GOT3 (cell line): ENCODE measurements at regions not wholly inside any gene's neighbourhood (a gene's known extent, or its start where the extent isn't known, plus 50 kb on each side); places are given as distances from the start of the nearest gene placed in this dataset.
"Not testable (repeated sequence)": the region's sequence is repeated elsewhere in the genome, so short reads cannot be mapped to it uniquely, and the experiment has no call there.

Experiments
- DNase-seq: peaks from one replicate; lab custom pipeline; 2025; ENCODE audit warnings: mixed read lengths; lab: John Stamatoyannopoulos, UW

DNA sequence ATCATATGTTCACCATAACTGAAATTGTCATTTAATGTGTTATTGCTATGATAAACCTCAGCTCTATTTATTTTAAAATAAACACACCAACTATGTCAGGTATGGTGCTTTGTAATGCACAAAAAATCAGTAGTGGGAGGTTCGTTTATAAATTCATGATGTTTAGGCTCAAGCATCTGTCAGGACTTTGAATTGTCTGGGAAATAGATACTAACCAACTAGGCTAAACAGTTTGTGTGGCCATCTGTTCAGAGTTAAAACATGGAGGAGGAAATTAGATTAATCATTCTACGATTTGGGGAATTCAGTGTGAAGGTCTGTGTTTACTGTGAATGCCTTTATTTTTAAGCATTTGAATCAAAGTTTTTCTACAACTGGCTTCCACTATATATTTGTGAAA lies 212.6 kb upstream of the FZD8 start:
- DNase-seq: no peak

DNA sequence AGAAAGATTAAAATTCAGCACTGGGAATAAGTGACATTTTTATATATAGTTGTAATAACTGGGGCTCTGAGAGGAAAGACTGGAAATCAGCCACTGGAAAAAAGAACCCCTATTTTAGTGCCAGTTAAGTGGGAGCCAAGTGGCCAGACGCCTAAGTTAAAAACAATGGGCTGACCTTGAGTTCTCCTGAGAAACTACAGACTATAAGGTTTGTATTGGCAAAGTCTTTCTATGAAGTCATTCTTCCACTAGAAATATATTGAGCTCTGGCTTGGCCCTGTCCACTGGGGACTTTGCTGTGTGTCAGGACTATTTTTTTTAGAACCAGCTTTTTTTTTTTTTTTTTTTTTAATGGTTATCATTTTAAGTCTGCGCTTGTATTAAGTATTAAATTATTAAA lies 210.6 kb upstream of the FZD8 start:
- no peak for DNase-seq

DNA sequence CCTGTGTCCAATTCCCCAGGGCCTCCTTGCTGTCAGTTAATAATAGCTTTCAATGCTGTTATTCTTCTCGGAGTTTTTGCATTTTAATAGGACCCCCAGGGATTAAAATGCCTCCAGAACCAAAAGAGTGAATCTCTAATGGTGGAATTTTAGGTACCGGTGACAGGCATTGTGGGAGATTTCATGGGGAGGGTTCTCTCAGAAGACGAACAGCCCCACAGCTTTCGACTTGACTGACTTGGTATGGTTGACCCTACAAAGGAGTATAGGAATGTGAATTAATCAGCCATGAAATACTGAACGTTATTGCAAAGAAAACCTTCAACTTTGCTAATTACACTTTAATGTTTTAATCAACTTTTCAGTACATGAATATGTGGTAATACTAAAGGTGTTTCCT lies 206.3 kb upstream of the FZD8 start:
- no peak for DNase-seq

DNA sequence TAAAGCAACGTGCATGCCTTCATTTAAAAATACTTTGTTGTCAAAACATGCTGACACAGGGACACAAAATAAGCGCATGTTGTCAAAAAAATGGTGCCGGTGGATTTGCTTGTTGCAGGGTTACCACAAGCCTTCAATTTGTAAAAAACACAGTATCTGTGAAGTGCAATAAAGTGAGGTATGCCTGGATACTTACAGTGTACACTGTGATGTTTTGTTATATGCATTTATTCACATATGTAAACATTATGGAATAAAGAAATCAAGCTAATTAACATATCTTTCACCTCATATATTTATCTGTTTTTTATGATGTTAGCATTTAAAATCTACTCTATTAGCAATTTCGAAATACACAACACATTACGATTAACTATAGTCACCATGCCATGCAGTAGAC lies 202.6 kb upstream of the FZD8 start:
- no peak for DNase-seq

DNA sequence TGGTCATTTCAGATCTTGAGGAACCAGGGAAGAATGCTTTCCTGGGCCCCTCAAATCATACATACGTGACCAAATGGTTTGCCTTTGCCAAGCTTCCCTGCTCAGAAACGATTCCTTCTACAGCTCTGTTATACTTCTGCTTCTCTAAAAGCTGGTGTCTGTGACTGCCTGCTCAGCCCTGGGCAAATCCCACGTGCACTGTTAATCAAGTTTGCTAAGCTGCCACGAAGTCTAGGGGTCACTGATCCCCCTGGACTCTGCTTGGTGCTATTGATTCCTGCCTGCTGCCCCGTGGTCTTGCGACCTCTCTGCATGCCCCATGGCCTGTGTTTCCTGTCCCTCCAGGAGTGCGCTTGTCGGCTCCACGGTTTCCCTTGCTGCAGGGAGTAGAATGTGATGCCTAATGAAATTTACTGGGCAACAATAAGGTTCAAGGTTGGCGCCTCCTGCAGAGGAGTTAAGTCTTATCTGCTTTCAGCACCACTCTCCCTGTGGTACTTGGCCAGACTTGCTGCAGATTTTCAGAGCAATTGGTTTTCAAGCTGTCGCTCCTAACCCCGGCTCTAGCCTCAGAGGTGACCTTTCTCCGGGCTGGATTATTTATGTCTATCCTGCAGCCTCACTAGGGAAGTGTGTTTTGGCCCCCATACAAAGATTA lies 201.6 kb upstream of the FZD8 start:
- DNase-seq: no peak

DNA sequence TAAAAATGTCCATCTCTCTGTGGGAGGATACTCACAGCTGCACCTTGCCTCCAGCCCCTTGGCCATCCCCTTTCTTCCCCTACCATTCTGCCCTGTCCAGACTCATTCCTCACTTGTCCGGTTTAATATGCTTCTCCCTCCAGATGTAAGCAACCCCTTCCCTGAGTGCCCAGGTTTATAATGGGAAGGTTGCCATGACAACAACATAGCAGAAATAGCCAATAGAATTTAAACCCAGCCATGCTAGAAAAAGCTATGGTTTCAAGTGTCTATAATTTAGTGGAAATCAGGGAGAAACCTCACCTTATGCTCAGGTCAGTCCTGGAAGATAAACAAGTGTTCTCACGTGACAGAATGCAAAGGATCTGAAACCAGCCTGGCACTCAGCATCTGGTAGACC lies 196.0 kb upstream of the FZD8 start:
- no peak for DNase-seq

DNA sequence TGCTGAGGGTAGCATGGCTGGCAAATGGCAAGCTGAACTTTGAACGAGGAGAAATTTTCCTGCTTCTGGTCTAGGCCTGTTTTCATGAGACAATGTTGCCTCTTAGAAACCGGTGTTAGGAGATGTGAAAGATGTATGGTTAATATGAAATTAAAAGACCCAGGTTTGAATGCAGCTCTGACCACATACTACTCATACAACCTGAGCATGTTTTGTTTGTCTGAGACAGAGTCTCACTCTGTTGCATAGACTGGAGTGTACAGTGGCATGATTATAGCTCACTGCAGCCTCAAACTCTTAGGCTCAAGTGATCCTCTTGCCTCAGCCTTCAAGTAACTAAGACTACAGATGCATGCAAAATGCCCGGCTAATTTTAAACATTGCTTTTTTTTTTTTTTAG lies 193.4 kb upstream of the FZD8 start:
- DNase-seq: no peak

DNA sequence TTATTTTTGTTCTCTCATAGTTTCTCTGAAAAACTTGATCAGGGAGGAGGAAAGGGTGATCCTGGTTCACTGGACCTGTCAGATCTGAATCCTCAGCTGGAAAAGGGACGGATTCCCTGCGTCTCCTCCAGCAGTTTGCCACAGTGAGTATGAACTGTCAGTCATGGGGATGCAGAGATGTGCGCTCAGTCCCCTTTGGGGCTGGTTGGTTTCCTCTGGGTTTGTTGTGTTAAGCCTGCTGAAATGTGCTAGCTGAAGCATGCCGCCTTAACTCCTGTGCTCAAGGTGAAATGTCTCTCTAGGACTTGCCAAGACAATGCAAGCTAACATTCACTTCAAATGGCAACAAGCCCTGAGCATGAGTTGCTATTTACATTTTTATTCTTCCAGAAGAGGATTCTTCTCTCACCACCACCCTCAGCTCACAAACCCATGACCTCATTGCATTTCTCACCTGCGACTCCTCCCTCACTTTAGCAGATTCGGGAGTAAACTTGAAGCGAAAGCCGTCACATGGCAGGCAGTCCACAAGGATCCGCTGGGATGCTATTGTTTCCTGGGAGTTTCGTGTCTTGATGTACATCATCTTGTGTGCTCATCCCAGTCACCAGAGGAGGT lies 192.9 kb upstream of the FZD8 start:
- no peak for DNase-seq

DNA sequence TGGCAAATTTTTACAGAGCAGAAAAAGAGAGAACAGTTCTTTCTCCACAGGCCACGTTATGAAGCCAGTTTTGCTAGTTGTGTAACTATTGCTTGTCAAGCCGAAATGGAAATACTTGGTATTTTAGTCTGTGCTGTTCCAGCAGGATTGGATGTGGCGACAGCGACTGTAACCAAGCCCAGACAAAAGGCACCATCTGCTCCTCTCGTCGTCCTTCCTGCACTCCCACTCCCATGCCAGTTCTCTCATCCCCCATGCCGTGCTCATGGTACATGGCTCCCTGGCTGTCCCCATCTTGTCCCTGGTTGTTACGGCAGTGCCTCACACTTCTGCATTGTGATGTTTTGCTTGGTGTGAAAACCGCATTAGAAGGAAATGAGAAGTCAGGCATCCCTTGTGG lies 185.7 kb upstream of the FZD8 start:
- DNase-seq: no peak

DNA sequence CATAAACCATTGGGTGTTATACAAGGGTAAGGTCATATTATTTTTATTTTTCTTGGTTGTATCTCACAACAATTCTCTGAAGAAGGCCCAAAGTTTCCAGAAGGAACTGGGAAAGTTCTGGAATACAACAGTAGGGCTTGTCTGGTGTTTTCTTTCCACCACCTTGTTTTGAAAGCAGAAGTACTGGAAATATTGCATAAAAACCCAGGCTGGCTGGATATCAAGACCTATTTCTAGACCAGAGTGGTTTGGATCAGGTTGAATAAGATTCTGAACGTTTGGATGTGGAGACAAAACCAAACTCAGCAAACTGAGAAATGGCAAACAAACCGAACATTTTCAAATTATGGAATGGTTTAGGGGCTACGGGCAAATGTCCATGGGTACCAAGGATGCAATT lies 182.6 kb upstream of the FZD8 start:
- no peak for DNase-seq

DNA sequence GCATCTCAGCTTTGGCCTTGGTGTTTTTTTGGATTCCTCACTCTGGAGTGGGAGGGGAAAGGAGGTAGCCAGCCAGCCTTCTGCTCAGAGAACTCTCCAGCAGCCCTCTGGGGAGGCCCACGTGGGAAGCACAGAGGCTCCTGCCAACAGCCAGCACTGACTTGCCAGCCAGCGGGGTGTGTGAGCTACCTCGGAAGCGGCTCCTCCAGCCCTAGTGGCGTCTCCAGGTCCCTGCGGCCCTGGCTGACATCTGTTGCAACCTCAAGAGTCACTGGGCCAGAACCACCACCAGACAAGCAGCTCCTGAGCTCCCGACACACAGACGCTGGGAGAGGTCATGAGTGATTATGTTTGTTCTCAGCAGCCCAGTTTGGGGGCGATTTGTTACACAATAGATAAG lies 180.2 kb upstream of the FZD8 start:
- peak; percentile 25 for DNase-seq

DNA sequence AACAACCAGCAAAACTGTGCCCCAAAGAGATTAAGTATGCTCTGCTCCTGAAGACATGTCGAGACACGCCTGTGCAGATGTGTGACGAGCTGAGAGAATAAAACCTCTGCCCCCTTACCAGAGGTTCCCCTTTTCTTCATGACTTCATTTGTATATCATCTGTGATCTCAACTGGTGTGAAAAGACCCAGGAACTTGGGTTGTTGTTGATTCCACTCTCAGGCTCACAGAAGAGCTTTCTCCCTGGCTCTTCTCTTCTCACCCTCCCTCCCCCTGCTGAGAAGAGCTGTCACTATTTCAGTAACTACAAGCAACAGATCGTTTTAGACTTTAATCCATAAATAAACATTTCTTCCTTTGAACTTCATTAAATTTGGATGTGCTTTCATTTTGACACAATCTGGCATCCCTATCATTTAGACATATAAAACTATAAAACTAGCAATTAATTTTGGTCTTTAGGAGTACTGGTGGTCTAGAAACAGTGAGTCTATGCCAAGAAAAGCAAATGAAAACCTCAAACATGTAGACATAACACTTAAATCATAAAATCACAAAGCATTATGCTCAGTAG lies 179.3 kb upstream of the FZD8 start:
- no peak for DNase-seq

DNA sequence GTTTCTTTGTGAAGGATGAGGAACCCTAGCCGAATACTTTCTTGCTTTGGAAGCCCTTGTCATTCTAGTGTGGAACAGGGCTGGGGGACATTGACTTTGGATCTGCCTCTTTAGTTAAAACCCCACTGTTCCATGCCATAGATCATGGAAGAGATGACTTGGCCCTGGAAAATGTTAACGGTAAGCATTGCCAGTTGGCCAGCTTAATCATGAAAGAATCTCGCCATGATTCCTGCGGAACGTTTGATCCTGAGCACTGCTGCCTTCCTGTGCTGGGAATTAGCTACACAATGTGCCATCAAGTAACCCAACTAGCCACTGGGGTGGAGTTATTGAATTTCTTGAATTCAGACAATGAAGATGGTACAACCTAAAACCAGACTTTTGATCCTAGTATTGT lies 177.6 kb upstream of the FZD8 start:
- no peak for DNase-seq

DNA sequence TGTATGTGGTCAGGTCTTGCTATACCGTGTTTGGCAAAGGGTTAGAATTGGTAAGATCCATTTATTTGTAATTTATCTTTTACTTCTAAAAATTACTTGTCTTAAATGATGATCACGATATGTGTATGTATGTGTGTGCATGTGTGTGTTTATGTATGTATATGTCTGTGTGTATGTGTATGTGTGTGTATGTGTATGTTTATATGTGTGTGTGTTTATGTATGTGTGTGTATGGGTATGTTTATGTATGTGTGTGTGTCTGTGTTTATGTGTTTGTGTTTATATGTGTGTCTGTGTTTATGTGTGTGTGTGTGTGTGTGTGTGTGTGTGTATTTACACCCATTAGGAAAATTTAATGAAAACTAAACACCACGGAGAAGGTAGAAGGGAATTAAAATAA lies 176.9 kb upstream of the FZD8 start:
- no peak for DNase-seq

DNA sequence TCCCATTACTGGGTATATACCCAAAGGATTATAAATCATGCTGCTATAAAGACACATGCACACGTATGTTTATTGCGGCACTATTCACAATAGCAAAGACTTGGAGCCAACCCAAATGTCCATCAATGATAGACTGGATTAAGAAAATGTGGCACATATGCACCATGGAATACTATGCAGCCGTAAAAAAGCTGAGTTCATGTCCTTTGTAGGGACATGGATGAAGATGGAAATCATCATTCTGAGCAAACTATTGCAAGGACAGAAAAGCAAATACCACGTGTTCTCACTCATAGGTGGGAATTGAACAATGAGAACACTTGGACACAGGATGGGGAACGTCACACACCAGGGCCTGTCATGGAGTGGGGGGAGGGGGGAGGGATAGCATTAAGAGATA lies 175.0 kb upstream of the FZD8 start:
- not testable (repeated sequence) for DNase-seq

DNA sequence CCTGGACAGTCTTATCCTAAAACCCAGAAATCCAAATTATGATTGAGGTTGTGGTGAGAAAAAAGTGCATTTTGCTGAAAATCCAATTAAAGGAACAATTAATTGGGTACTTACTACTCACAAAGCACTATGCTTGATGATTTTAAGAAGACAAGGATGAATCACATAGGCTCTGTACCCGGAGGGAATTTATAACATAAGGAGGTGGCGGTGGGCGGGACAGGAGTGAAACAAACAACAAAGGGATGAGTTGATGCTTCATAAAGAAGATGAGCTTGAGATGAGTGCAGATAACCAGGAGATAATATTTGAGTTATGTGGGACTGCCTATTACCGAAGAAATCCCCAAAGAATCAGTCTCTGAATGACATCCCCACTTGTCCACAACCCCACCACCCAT lies 171.1 kb upstream of the FZD8 start:
- no peak for DNase-seq

DNA sequence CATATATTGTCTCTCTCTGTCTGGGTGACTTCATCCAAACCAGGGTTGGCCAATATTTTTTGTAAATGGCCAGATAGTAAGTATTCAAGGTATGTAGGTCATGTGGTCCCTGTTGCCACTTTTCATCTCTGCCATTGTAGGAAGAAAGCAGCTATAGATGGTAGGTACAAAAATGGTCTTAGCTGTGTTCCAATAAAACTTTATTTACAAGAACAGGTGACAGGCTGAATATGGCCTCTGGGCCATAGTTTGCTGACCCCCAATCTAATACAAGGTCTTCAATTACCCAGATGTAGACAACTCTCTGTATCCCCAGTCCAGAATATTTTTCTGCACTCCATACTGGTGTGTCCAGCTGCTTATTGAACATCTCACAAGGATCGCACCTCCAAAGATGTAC lies 166.2 kb upstream of the FZD8 start:
- no peak for DNase-seq

DNA sequence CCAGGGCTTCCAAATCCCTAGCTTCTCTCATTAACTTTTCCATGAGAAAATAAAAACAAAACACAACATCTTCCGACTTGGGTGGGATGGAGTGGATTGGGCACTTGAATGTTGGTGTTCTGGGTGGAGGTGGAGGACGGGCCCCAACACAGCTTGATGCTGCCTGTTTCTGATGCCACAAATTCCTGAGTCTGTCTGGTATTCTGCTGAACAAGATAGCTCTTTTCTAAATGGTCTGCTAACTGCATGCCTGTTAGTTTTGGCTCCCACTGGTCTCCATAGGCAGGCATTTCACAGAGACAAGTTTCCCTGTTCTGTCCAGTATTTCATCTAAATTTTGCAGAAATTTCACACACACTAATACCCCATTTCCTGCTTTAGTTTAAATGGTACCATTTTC lies 160.9 kb upstream of the FZD8 start:
- no peak for DNase-seq

DNA sequence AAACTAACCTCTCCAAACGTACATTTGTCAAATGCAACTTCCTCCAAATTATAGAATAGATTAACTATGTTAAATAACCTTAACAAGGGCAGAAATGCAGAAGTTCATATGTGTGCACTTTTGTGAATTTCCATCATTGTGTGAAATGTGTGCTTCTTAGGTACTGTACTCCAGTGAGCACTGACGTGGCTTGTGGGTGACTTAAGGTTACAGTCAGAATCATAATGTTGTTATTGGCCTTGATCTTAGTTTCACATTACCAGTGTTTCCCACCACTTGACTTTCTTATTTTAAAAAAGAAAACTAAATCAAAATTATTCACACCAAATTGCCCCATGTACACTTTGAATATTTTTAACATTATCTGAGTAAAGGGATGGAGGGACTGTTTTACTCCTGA lies 155.1 kb upstream of the FZD8 start:
- DNase-seq: no peak

DNA sequence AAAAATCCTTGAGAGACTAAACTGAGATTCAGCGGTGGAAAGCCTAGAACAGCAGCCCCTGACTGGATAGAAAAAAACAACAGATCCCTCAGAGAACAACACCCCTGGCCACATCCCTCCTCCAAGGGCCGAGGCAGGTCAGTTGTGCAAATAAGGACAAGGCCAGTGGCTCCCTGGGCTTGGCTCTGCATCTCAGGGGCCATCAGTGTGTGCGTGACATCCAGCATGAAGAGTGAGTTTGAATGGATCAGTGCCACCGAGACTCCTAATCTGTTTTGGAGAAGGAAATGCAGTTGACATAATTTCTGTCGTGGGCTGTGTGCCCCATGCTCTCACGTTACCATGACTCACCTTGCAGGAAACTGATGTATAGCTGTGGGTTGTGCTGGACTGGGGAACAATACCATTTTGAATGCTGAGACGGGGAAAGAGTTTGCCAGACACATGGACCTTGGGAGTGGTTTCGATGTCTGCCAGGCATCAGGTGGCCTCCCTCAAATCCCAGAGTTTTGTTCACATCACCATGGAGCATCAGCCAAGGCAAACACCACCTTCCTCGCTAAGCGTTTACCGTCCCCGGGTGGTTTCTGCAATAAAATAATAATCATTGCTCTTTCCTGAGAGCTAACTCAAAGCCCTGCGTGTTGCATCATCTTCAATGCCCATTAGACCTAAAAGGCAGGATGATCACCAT lies 153.2 kb upstream of the FZD8 start:
- no peak for DNase-seq

DNA sequence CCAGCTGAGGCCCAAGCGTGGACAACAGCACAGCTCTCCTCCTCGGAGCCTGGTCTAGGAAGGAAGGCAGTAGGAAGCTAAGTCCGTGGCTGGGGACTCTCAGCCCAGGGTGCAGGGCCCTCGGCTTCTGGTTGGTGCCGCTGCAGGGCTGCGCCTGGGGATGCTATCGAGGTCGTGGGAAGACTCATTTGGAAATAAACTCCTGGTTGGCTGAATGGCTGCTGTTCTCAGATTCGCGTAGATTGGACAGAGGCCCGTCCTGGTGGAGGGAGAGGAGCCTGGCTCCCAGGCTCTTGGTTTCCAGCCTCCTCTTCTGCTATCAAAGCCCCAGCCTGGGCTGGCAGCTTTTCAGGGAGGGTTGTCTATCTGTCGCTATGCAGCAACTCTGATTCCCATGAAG lies 152.6 kb upstream of the FZD8 start:
- DNase-seq: no peak

DNA sequence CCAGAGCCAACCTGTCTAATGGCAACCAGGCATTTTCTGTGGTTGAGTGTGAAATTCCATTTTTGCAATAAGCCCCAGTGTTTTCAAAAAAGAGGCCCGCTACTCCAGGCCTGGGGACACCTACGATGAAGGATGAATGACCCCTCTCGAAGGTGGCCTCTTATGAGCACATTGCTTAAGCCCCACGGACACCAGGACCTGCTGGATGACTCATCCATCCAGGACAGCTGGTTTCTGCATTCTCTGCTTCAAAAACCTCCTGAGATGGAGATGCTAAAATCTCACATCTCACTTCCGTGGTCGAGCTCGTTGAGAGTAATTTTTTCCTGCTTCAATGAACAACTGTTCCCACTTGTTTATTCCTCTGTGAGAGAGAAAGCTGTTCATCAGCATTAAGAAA lies 150.2 kb upstream of the FZD8 start:
- no peak for DNase-seq

DNA sequence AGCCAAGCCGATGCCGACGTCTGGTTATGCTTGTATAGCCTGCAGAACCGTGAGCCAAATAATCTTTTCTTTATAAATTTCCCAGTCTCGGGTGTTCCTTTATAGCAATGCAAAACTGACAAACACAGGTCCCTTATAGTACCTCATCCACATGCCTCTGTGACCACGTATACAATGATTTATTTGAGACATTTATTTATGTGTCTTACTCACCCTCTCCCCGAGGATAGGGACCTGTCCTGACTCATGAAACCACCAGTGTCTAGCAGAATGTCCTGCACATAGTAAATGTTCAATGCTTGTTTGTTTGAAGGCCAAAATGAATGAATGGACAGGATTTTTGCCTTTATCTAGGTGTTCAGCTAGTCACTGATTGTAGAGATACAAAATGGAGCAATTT lies 147.9 kb upstream of the FZD8 start:
- no peak for DNase-seq
